HUES48 (cell line): ENCODE measurements at regions not wholly inside any gene's neighbourhood (a gene's known extent, or its start where the extent isn't known, plus 50 kb on each side); places are given as distances from the start of the nearest gene placed in this dataset.
"Not testable (repeated sequence)": the region's sequence is repeated elsewhere in the genome, so short reads cannot be mapped to it uniquely, and the experiment has no call there.

Source experiments
- H3K27ac ChIP-seq: one replicate; pipeline ENCODE4 v1.7.0; 2013; ENCODE audit warnings: low read depth, low read length, inconsistent platforms
- H3K27me3 ChIP-seq: 2 replicates; pipeline ENCODE4 v1.6.1; 2013; ENCODE audit warnings: mild to moderate bottlenecking, low read length; ENCODE audit not compliant: control insufficient read depth, insufficient read depth
- H3K36me3 ChIP-seq: 2 replicates; pipeline ENCODE4 v1.6.1; 2013; ENCODE audit warnings: low read length; ENCODE audit not compliant: control insufficient read depth, insufficient read depth
- H3K4me1 ChIP-seq: 2 replicates; pipeline ENCODE4 v1.6.1; 2013; ENCODE audit warnings: mild to moderate bottlenecking, low read length; ENCODE audit not compliant: control insufficient read depth, insufficient read depth
- H3K4me3 ChIP-seq: 2 replicates; pipeline ENCODE4 v1.5.1; 2013; ENCODE audit warnings: mild to moderate bottlenecking, low read depth, low read length
- H3K9ac ChIP-seq: 2 replicates; pipeline ENCODE4 v1.6.1; 2013; ENCODE audit warnings: mild to moderate bottlenecking, low read depth, low read length, moderate library complexity
- H3K9me3 ChIP-seq: 2 replicates; pipeline ENCODE4 v1.6.1; 2013; ENCODE audit warnings: low read length; ENCODE audit not compliant: control insufficient read depth, insufficient read depth

GRCh38 chr2:111519071-111519470 is 364.9 kb downstream of the ANAPC1 start:
- no peak overlapping the region for H3K9ac ChIP-seq
- no peak overlapping the region for H3K27ac ChIP-seq
- no peaks in the 10 kb centered on the region for H3K9me3 ChIP-seq
- no peaks in the 10 kb centered on the region for H3K4me1 ChIP-seq
- no peaks in the 10 kb centered on the region for H3K36me3 ChIP-seq
- H3K27me3 ChIP-seq = no peaks in the 10 kb centered on the region
- H3K4me3 ChIP-seq = no peak overlapping the region

GRCh38 chr2:111522231-111522768 is 361.7 kb downstream of the ANAPC1 start:
- Histone ChIP-seq H3K4me1 (peaks cover 3% of the 10 kb centered on the region; the same call in 1 of the 2 replicates), H3K9ac (no peak overlapping the region), H3K36me3 (no peaks in the 10 kb centered on the region), H3K27me3 (no peaks in the 10 kb centered on the region), H3K27ac (no peak overlapping the region), H3K4me3 (no peak overlapping the region), H3K9me3 (no peaks in the 10 kb centered on the region)

- Histone ChIP-seq H3K27ac (no peak overlapping the region), H3K4me1 (peaks cover 3% of the 10 kb centered on the region; the same call in 1 of the 2 replicates), H3K9me3 (no peaks in the 10 kb centered on the region), H3K27me3 (no peaks in the 10 kb centered on the region), H3K4me3 (no peak overlapping the region), H3K9ac (no peak overlapping the region), H3K36me3 (no peaks in the 10 kb centered on the region)
These were observed 361.0 kb downstream of the ANAPC1 start for GRCh38 chr2:111523009-111523408.

GRCh38 chr2:111525026-111525425 is 359.0 kb downstream of the ANAPC1 start:
- not testable (repeated sequence) for H3K4me1 ChIP-seq, H3K9ac ChIP-seq, H3K27ac ChIP-seq

GRCh38 chr2:111526041-111526639 is 357.9 kb downstream of the ANAPC1 start:
- H3K36me3 ChIP-seq, H3K9ac ChIP-seq, H3K4me1 ChIP-seq, H3K27me3 ChIP-seq, H3K9me3 ChIP-seq, H3K27ac ChIP-seq, H3K4me3 ChIP-seq: not testable (repeated sequence)

More at GRCh38 chr2:111525026-111525425, 359.0 kb downstream of the ANAPC1 start:
- not testable (repeated sequence) for H3K36me3 ChIP-seq, H3K27me3 ChIP-seq, H3K4me3 ChIP-seq, H3K9me3 ChIP-seq

- not testable (repeated sequence) for H3K27ac ChIP-seq, H3K27me3 ChIP-seq, H3K36me3 ChIP-seq, H3K9me3 ChIP-seq, H3K4me1 ChIP-seq, H3K4me3 ChIP-seq, H3K9ac ChIP-seq
These were observed 356.1 kb downstream of the ANAPC1 start for GRCh38 chr2:111527707-111528400.

GRCh38 chr2:111529022-111529421 is 355.0 kb downstream of the ANAPC1 start:
- H3K4me3 ChIP-seq, H3K27me3 ChIP-seq, H3K27ac ChIP-seq: not testable (repeated sequence)

GRCh38 chr2:111530239-111530965 is 353.6 kb downstream of the ANAPC1 start:
- H3K27ac ChIP-seq, H3K4me1 ChIP-seq, H3K4me3 ChIP-seq, H3K36me3 ChIP-seq, H3K27me3 ChIP-seq, H3K9ac ChIP-seq, H3K9me3 ChIP-seq: not testable (repeated sequence)

More at GRCh38 chr2:111529022-111529421, 355.0 kb downstream of the ANAPC1 start:
- not testable (repeated sequence) for H3K4me1 ChIP-seq, H3K9me3 ChIP-seq, H3K36me3 ChIP-seq, H3K9ac ChIP-seq

- H3K9me3 ChIP-seq, H3K4me3 ChIP-seq, H3K9ac ChIP-seq, H3K27me3 ChIP-seq, H3K36me3 ChIP-seq: not testable (repeated sequence)
- H3K27ac ChIP-seq = peak overlapping the region; percentile 20
- peaks cover 11% of the 10 kb centered on the region for H3K4me1 ChIP-seq
These were observed 351.1 kb downstream of the ANAPC1 start for GRCh38 chr2:111532682-111533556.

- not testable (repeated sequence) for H3K9me3 ChIP-seq, H3K36me3 ChIP-seq, H3K9ac ChIP-seq, H3K4me3 ChIP-seq, H3K27ac ChIP-seq, H3K27me3 ChIP-seq
- peaks cover 11% of the 10 kb centered on the region for H3K4me1 ChIP-seq
These were observed 350.3 kb downstream of the ANAPC1 start for GRCh38 chr2:111533557-111534247.
